ENCODE measurements at regions not wholly inside any gene's neighbourhood (a gene's known extent, or its start where the extent isn't known, plus 50 kb on each side); places are given as distances from the start of the nearest gene placed in this dataset.

- no peak for DNase-seq (ENCODE audit: low read depth in 1 of 2, low spot score in 2 of 2)
- H3K4me3 ChIP-seq (ENCODE audit: extremely low read depth in 1 of 4, insufficient read depth in 2 of 4, low read depth in 3 of 4, low read length in 4 of 4): 0 out of 8 replicates have a peak overlapping the region, but pooled peaks of 1 of the 4 experiments have one; percentile 7
- CTCF ChIA-PET (ENCODE audit: partially characterized antibody): interaction anchor here (1.0 kb wide), 1 partner anchor 29 kb away, joined by 3 read pairs; no protein-coding TSS in a partner anchor
- no peak for TF ChIP-seq SAP30 (IDR thresholded peaks at IDR 0.05; ENCODE audit: insufficient read depth, insufficient replicate concordance, low read length)
- no peak for TF ChIP-seq CTBP2 (IDR thresholded peaks at IDR 0.05; ENCODE audit: borderline replicate concordance, insufficient read depth, insufficient read length, low read length)
- TF ChIP-seq CHD2 (IDR thresholded peaks at IDR 0.05; ENCODE audit: low read length): no peak
- TF ChIP-seq TAF7 (optimal IDR thresholded peaks at IDR 0.05; ENCODE audit: borderline replicate concordance, low read depth, low read length): no peak
- TF ChIP-seq, protein P1, sequence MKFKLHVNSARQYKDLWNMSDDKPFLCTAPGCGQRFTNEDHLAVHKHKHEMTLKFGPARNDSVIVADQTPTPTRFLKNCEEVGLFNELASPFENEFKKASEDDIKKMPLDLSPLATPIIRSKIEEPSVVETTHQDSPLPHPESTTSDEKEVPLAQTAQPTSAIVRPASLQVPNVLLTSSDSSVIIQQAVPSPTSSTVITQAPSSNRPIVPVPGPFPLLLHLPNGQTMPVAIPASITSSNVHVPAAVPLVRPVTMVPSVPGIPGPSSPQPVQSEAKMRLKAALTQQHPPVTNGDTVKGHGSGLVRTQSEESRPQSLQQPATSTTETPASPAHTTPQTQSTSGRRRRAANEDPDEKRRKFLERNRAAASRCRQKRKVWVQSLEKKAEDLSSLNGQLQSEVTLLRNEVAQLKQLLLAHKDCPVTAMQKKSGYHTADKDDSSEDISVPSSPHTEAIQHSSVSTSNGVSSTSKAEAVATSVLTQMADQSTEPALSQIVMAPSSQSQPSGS (IDR thresholded peaks at IDR 0.05; ENCODE audit: low read length): no peak
- TF ChIP-seq JUN (IDR thresholded peaks at IDR 0.05; ENCODE audit: low read depth, low read length): no peak
- no peak for TF ChIP-seq RNF2 (IDR thresholded peaks at IDR 0.05; ENCODE audit: borderline replicate concordance, low read depth, low read length, missing control alignments, poor library complexity, severe bottlenecking)
- TF ChIP-seq CBX5 (IDR thresholded peaks at IDR 0.05; ENCODE audit: low read depth, low read length): no peak
- no peak for TF ChIP-seq SUZ12 (IDR thresholded peaks at IDR 0.05; ENCODE audit: low read length)
- TF ChIP-seq ZNF274 (IDR thresholded peaks at IDR 0.05; ENCODE audit: borderline replicate concordance, extremely low read depth, low read length): no peak
- TF ChIP-seq POLR2AphosphoS5 (IDR thresholded peaks at IDR 0.05; ENCODE audit: low read depth, low read length): no peak
Measured at GRCh38 chr6:19662911-19663310, 174.3 kb upstream of the ID4 start.

More at GRCh38 chr6:19662911-19663310, 174.3 kb upstream of the ID4 start:
- Histone ChIP-seq H3K23ac (ENCODE audit: insufficient read length) (no peak overlapping the region), H3K79me1 (ENCODE audit: low read depth, low read length) (no peaks in the 10 kb centered on the region), H4K5ac (ENCODE audit: insufficient read length, low read depth, low read length) (no peak overlapping the region), H2BK120ac (replicated peaks; ENCODE audit: low read depth, low read length) (peak overlapping the region; percentile 23), H4K91ac (replicated peaks; ENCODE audit: insufficient read length, low read length) (peak overlapping the region; percentile 25), H2AK5ac (ENCODE audit: low read depth, low read length) (0 out of 2 replicates have a peak overlapping the region, but pooled peaks have one; percentile 24), H3K56ac (replicated peaks; ENCODE audit: insufficient read length, low read depth, low read length) (no peak overlapping the region), H4K8ac (ENCODE audit: extremely low read depth, insufficient read depth, low read length) (no peak overlapping the region), H3K27ac (ENCODE audit: low read depth, low read length) (no peak overlapping the region), H3K9ac (replicated peaks in 1 of 4; ENCODE audit: extremely low read depth in 1 of 4, low read depth in 3 of 4, low read length in 3 of 4) (no peak overlapping the region), H3K36me3 (ENCODE audit: control insufficient read depth in 2 of 4, insufficient read depth in 4 of 4, low read length in 3 of 4) (no peaks in the 10 kb centered on the region), H3K4me2 (ENCODE audit: insufficient read depth in 1 of 2, low read depth in 2 of 2, low read length in 2 of 2) (peak overlapping the region; percentile 27 to 46; a peak in 3 of 4 replicates), H3K14ac (ENCODE audit: insufficient read length) (no peak overlapping the region), H2BK15ac (ENCODE audit: low read length) (no peak overlapping the region), H3K27me3 (replicated peaks in 1 of 4; ENCODE audit: control insufficient read depth in 3 of 4, extremely low read depth in 1 of 4, insufficient read depth in 3 of 4, low read length in 3 of 4) (no peaks in the 10 kb centered on the region), H2BK5ac (ENCODE audit: low read depth, low read length) (peak overlapping the region; percentile 36; the same call in 1 of the 2 replicates), H3K9me3 (ENCODE audit: insufficient read depth in 2 of 2, low read depth in 1 of 2, low read length in 1 of 2) (no peaks in the 10 kb centered on the region), H4K20me1 (replicated peaks in 1 of 2; ENCODE audit: control insufficient read depth in 1 of 2, insufficient read depth in 2 of 2, low read length in 2 of 2) (no peaks in the 10 kb centered on the region), H3K18ac (ENCODE audit: extremely low read depth, low read length) (peak overlapping the region; percentile 43; the same call in 1 of the 2 replicates), H2AFZ (ENCODE audit: low read length) (no peak overlapping the region), H2BK20ac (ENCODE audit: low read length) (0 out of 2 replicates have a peak overlapping the region, but pooled peaks have one; percentile 17), H3K79me2 (ENCODE audit: control insufficient read depth in 1 of 2, insufficient read depth in 2 of 2, low read length in 2 of 2) (no peaks in the 10 kb centered on the region), H3K4ac (replicated peaks; ENCODE audit: insufficient read length, low read depth, low read length) (no peak overlapping the region), H2BK12ac (ENCODE audit: low read depth, low read length) (peak overlapping the region; percentile 46; the same call in 1 of the 2 replicates), H3K23me2 (ENCODE audit: low read depth, low read length) (no peaks in the 10 kb centered on the region; the same call in 1 of the 2 replicates), H3K4me1 (replicated peaks in 1 of 4; ENCODE audit: control insufficient read depth in 3 of 4, insufficient read depth in 4 of 4, low read length in 3 of 4) (peaks cover 0 to 30% (median 18%) of the 10 kb centered on the region in 4 experiments; a peak in 5 of 7 replicates)
- POLR2A ChIA-PET (ENCODE audit: partially characterized antibody): interaction anchor here (0.6 to 0.8 kb wide), 2 partner anchors 28 to 55 kb away, joined by 3 to 6 read pairs; no protein-coding TSS in a partner anchor
- FAIRE-seq: no peak
- WGBS, 2 experiments (ENCODE audit: extremely low coverage in 1 of 2, insufficient coverage in 1 of 2, insufficient read length in 1 of 2, insufficient replicate concordance in 2 of 2, low coverage in 1 of 2, low lambda C conversion rate in 2 of 2, missing lambda C conversion rate in 1 of 2): 53% methylated on average over 3 of the region's 3 CpGs; no CpG with 5 or more reads in 1 of the 2 experiments

Measured in H1 (cell line).